Breast epithelium (tissue), 4 donors: ENCODE measurements at regions not wholly inside any gene's neighbourhood (a gene's known extent, or its start where the extent isn't known, plus 50 kb on each side); places are given as distances from the start of the nearest gene placed in this dataset.

Experiments used
- DNase-seq, 2 donors: peaks; one replicate each; pipeline ENCODE4 v3.0.0-alpha.2; 2019; ENCODE audit warnings: low spot score in 2 of 2
- H3K27ac ChIP-seq, 2 donors: fragments of 200-600 bp; sonication (generic) in 1 of 2; one replicate each; pipeline ENCODE4 v1.5.1; 2016 to 2019; ENCODE audit warnings: mild to moderate bottlenecking in 1 of 2
- H3K27me3 ChIP-seq, 2 donors: fragments of 200-600 bp; sonication (generic) in 1 of 2; one replicate each; pipeline versions ENCODE4 v1.5.1 to v1.6.0; 2017 to 2019; ENCODE audit warnings: control low read depth in 1 of 2, mild to moderate bottlenecking in 1 of 2
- H3K36me3 ChIP-seq: fragments of 200-600 bp; one replicate; pipeline ENCODE4 v1.5.1; 2019
- H3K4me1 ChIP-seq, 2 donors: fragments of 200-600 bp; sonication (generic); one replicate each; pipeline ENCODE4 v1.5.1; 2016 to 2019; ENCODE audit warnings: control low read depth in 1 of 2
- H3K4me3 ChIP-seq, 3 donors: fragments of 200-600 bp; sonication (generic); 1 replicate in 2 of 3; 2 replicates in 1 of 3; pipeline ENCODE4 v1.5.1; 2016 to 2019; ENCODE audit warnings: mild to moderate bottlenecking in 3 of 3, moderate library complexity in 2 of 3
- H3K9me3 ChIP-seq, 2 donors: fragments of 200-600 bp; sonication (generic) in 1 of 2; one replicate each; pipeline ENCODE4 v1.5.1; 2016 to 2019; ENCODE audit warnings: control low read depth in 1 of 2
- CTCF ChIP-seq, 3 donors: fragments of 450-650 bp; IDR thresholded peaks; one replicate each; pipeline ENCODE4 v1.5.1; 2016 to 2017; ENCODE audit warnings: antibody characterized with exemption in 3 of 3, mild to moderate bottlenecking in 3 of 3, moderate library complexity in 3 of 3
- POLR2A ChIP-seq: fragments of 450-650 bp; IDR thresholded peaks from one replicate; pipeline ENCODE4 v1.6.1; 2016; ENCODE audit warnings: antibody characterized with exemption, mild to moderate bottlenecking, moderate library complexity
- POLR2AphosphoS5 ChIP-seq, 3 donors: sonication (generic); formaldehyde crosslinking; IDR thresholded peaks; one replicate each; pipeline ENCODE4 v1.6.1; 2017; ENCODE audit warnings: antibody characterized with exemption in 3 of 3
- intact Hi-C: fragments of 100-400 bp; cut with DNase I; formaldehyde crosslinking; loops from one replicate; pipeline ENCODE4 v1.15.1; 2023; ENCODE audit warnings: low total_unique reads

GRCh38 chr3:3276630-3277029, 97.1 kb upstream of the CRBN start:
- Histone ChIP-seq H3K4me1 (no peaks in the 10 kb centered on the region), H3K4me3 (no peak overlapping the region), H3K36me3 (no peaks in the 10 kb centered on the region), H3K27ac (no peak overlapping the region), H3K9me3 (no peaks in the 10 kb centered on the region), H3K27me3 (no peaks in the 10 kb centered on the region)
- DNase-seq = no peak
- TF ChIP-seq POLR2AphosphoS5 (IDR thresholded peaks at IDR 0.05) (no peak), POLR2A (no peak), CTCF (IDR thresholded peaks at IDR 0.05) (no peak)
- intact Hi-C loops = no loop called here

- TF ChIP-seq CTCF (IDR thresholded peaks at IDR 0.05) (no peak), POLR2A (no peak)
- no peaks in the 10 kb centered on the region for H3K36me3 ChIP-seq
- DNase-seq = no peak
- intact Hi-C loops = no loop called here
- H3K27ac ChIP-seq = no peak overlapping the region
- H3K4me3 ChIP-seq = no peak overlapping the region
- H3K27me3 ChIP-seq = no peaks in the 10 kb centered on the region
- no peaks in the 10 kb centered on the region for H3K4me1 ChIP-seq
- no peaks in the 10 kb centered on the region for H3K9me3 ChIP-seq
Observed at GRCh38 chr3:3264796-3265195, 85.3 kb upstream of the CRBN start.

- Histone ChIP-seq H3K4me1 (no peaks in the 10 kb centered on the region), H3K27ac (no peak overlapping the region), H3K27me3 (no peaks in the 10 kb centered on the region), H3K9me3 (no peaks in the 10 kb centered on the region), H3K4me3 (no peak overlapping the region), H3K36me3 (no peaks in the 10 kb centered on the region)
- TF ChIP-seq POLR2A = no peak
- TF ChIP-seq CTCF (IDR thresholded peaks at IDR 0.05) = no peak
- TF ChIP-seq POLR2AphosphoS5 (IDR thresholded peaks at IDR 0.05) = no peak
- intact Hi-C loops = no loop called here
- DNase-seq = no peak
Observed at GRCh38 chr3:3260870-3261269, 81.4 kb upstream of the CRBN start.

GRCh38 chr3:3259181-3259580, 79.7 kb upstream of the CRBN start:
- no peaks in the 10 kb centered on the region for H3K36me3 ChIP-seq
- no peaks in the 10 kb centered on the region for H3K4me1 ChIP-seq
- H3K4me3 ChIP-seq = no peak overlapping the region
- no peaks in the 10 kb centered on the region for H3K27me3 ChIP-seq
- DNase-seq = no peak
- intact Hi-C loops = no loop called here
- H3K27ac ChIP-seq = no peak overlapping the region
- no peak for TF ChIP-seq POLR2A
- no peak for TF ChIP-seq POLR2AphosphoS5 (IDR thresholded peaks at IDR 0.05)
- no peak for TF ChIP-seq CTCF (IDR thresholded peaks at IDR 0.05)
- no peaks in the 10 kb centered on the region for H3K9me3 ChIP-seq

- TF ChIP-seq POLR2AphosphoS5 (IDR thresholded peaks at IDR 0.05) (no peak), POLR2A (no peak), CTCF (IDR thresholded peaks at IDR 0.05) (no peak)
- Histone ChIP-seq H3K36me3 (no peaks in the 10 kb centered on the region), H3K4me1 (no peaks in the 10 kb centered on the region), H3K9me3 (peaks cover 0 to under 1% of the 10 kb centered on the region in 2 donors), H3K4me3 (no peak overlapping the region), H3K27ac (no peak overlapping the region), H3K27me3 (no peaks in the 10 kb centered on the region)
- no peak for DNase-seq
- intact Hi-C loops = no loop called here
Observed at GRCh38 chr3:3258281-3258680, 78.8 kb upstream of the CRBN start.
